GM06990 (cell line): ENCODE measurements at regions not wholly inside any gene's neighbourhood (a gene's known extent, or its start where the extent isn't known, plus 50 kb on each side); places are given as distances from the start of the nearest gene placed in this dataset.

Experiments used
- DNase-seq: peaks from one replicate; pipeline ENCODE4 v3.0.0-alpha.2; 2011; ENCODE audit not compliant: insufficient read length; ENCODE audit errors: extremely low read depth
- H3K27me3 ChIP-seq: replicated peaks from 2 replicates; pipeline ENCODE4 v1.6.0; 2011; ENCODE audit warnings: low read length; ENCODE audit not compliant: control insufficient read depth, insufficient read depth
- H3K36me3 ChIP-seq: 2 replicates; pipeline ENCODE4 v1.5.1; 2011; ENCODE audit warnings: low read length; ENCODE audit not compliant: control insufficient read depth, insufficient read depth
- H3K4me3 ChIP-seq: replicated peaks from 2 replicates; pipeline ENCODE4 v1.5.1; 2011; ENCODE audit warnings: low read depth, mild to moderate bottlenecking, control low read depth, low read length
- TF ChIP-seq, protein P1 (sequence below): IDR thresholded peaks from 2 replicates; pipeline ENCODE4 v1.5.1; 2011; ENCODE audit warnings: low read length, control low read depth, mild to moderate bottlenecking, inconsistent platforms; ENCODE audit not compliant: insufficient read depth, poor library complexity, severe bottlenecking

DNA sequence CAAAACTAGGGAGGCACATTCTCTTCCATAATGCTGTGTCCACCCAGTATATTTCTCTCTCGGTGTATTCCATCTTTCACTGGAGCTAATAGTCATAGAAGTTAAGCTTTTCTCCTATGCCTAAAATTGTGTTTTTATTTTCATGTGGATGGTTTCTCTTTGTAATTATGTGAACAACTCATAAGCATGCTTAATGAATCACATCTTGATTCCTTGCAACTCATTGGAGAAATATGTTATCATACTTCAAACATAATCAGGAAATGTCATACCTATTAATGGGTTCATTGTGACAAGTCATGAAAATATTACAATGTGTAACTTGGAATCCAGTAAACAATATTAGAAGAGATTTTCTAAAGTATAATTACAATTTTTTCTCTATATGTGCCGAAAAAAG, 186.3 kb downstream of the SLC7A11 start:
- DNase-seq = no peak
- Histone ChIP-seq H3K36me3 (no peaks in the 10 kb centered on the region), H3K4me3 (no peak overlapping the region), H3K27me3 (no peaks in the 10 kb centered on the region)
- TF ChIP-seq, protein P1, sequence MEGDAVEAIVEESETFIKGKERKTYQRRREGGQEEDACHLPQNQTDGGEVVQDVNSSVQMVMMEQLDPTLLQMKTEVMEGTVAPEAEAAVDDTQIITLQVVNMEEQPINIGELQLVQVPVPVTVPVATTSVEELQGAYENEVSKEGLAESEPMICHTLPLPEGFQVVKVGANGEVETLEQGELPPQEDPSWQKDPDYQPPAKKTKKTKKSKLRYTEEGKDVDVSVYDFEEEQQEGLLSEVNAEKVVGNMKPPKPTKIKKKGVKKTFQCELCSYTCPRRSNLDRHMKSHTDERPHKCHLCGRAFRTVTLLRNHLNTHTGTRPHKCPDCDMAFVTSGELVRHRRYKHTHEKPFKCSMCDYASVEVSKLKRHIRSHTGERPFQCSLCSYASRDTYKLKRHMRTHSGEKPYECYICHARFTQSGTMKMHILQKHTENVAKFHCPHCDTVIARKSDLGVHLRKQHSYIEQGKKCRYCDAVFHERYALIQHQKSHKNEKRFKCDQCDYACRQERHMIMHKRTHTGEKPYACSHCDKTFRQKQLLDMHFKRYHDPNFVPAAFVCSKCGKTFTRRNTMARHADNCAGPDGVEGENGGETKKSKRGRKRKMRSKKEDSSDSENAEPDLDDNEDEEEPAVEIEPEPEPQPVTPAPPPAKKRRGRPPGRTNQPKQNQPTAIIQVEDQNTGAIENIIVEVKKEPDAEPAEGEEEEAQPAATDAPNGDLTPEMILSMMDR = no peak

DNA sequence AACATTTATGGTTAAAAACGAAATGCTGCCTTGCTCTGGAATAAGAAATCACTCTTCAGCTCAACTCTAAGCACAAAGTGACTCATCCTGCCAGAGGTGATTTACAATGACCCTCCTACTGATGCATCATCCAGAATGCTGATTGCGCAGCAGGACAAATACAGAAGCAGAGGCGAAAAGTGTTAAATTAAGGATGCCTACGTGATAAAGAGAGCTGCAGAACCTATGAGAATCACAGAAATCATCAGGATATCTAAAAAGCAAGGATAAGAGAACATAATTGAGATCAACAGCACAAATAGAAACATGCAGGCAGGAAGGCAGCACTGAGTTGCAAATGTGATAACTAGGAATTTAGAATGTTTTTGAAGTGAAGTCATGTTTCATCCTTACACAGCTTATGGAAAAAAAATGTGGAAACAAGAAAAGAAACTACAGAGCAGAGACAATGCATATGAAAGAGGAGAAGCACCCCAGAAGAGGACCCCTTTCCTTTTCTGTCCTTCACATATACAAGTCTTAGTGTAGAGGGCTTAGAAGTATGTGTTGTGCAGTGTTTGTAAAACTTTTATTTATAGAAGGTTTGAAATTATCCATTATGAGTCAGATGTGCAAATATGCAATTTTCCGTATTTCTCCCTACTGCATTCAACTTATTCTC, 188.4 kb downstream of the SLC7A11 start:
- no peaks in the 10 kb centered on the region for H3K36me3 ChIP-seq
- TF ChIP-seq, protein P1 = no peak
- no peak for DNase-seq
- no peaks in the 10 kb centered on the region for H3K27me3 ChIP-seq
- H3K4me3 ChIP-seq = no peak overlapping the region

DNA sequence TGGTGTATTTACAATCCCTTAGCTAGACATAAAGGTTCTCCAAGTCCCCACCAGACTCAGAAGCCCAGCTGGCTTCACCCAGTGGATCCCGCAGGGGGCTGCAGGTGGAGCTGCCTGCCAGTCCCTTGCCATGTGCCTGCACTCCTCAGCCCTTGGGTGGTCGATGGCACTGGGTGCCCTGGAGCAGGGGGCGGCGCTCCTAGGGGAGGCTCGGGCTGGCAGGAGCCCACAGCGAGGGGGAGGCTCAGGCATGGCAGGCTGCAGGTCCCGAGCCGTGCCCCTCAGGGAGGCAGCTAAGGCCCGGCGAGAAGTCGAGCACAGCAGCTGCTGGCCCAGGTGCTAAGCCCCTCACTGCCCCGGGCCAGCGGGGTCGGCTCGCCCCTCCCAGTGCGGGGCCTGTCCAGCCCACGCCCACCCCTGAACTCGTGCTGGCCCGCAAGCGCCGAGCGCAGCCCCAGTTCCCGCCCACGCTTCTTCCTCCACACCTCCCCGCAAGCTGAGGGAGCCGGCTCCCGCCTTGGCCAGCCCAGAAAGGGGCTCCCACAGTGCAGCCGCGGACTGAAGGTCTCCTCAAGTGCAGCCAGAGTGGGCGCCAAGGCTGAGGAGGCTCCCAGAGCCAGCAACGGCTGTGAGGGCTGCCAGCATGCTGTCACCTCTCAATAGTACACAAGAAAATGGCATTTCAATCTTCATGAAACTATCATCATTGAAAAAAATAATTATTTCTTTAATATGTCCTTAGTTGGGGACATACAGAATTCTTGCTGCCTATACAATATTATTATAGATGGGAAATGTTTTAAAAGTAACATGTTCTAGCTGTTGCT, 189.1 kb downstream of the SLC7A11 start:
- H3K4me3 ChIP-seq = no peak overlapping the region

DNA sequence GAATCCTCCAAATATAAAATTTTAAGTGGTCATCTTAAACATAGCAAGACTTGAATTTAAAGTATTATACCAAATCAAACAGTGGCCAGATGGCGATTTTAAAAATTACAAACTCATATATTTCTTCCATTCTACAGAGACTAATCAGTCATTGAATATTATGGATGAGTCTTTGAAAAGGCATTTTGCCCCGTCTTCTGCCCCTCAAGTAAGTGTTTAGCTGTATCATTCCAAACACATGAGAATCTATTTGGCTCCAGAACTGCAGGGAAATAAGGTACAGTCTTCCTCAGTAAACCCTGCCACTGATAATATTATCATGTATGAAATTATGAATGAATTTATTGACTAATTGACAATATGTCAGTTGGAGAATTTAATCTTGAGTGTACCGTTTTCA, 191.0 kb downstream of the SLC7A11 start:
- H3K4me3 ChIP-seq = no peak overlapping the region
- DNase-seq = no peak

More for the DNA sequence above, 189.1 kb downstream of the SLC7A11 start:
- Histone ChIP-seq H3K27me3 (no peaks in the 10 kb centered on the region), H3K36me3 (no peaks in the 10 kb centered on the region)
- no peak for DNase-seq
- TF ChIP-seq, protein P1 = no peak

DNA sequence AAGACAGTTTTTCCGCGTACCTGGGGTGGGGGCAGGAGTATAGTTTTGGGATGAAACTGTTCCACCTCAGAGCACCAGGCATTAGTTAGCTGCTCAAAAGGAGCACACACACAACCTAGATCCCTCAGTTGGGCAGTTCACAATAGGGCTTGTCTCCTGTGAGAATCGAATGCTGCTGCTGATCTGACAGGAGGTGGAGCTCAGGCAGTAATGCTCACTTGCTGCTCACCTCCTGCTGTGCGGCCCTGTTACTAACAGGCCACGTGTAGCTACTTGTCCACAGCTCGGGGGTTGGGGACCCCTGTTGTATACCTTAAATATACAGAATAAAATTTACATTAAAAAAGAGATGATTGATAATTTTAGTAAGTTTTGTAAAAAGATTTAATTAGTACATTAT, 191.5 kb downstream of the SLC7A11 start:
- TF ChIP-seq, protein P1 = no peak
- Histone ChIP-seq H3K36me3 (no peaks in the 10 kb centered on the region), H3K4me3 (no peak overlapping the region), H3K27me3 (no peaks in the 10 kb centered on the region)
- no peak for DNase-seq

More for the DNA sequence above, 191.0 kb downstream of the SLC7A11 start:
- no peaks in the 10 kb centered on the region for H3K36me3 ChIP-seq
- TF ChIP-seq, protein P1 = no peak
- no peaks in the 10 kb centered on the region for H3K27me3 ChIP-seq
